Stimulated activated CD4-positive, alpha-beta T cell treated with anti-CD3 and anti-CD28 coated beads, TNF-alpha, amount 100 ng/mL, for 24 hours (primary cell): ENCODE measurements at regions not wholly inside any gene's neighbourhood (a gene's known extent, or its start where the extent isn't known, plus 50 kb on each side); places are given as distances from the start of the nearest gene placed in this dataset.

Experiments
- DNase-seq, 3 experiments: peaks; one replicate each; pipeline ENCODE4 v3.0.0-alpha.2; 2020; ENCODE audit warnings: low read depth in 3 of 3

DNA sequence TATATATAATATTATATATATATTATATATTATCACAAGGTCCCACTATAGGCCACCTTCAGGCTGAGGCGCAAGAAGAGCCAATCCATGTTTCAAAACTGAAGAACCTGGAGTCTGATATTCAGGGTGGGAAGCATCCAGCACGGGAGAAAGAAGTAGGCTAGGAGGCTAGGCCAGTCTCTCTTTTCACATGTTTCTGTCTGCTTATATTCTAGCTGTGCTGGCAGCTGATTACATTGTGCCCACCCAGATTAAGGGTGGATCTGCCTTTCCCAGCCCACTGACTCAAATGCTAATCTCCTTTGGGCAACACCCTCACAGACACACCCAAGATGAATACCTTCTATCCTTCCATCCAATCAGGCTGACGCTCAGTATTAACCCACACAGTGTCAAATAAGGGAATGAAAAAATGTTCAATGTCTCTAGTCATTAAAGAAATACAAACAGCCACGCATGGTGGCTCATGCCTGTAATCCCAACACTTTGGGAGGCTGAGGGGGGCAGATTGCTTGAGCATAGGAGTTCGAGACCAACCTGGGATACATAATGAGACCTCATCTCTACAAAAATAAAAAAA, 135.4 kb upstream of the PCBD1 start:
- no peak for DNase-seq

GRCh38 chr10:71024490-71024889, 136.1 kb upstream of the PCBD1 start:
- DNase-seq: no peak

DNA sequence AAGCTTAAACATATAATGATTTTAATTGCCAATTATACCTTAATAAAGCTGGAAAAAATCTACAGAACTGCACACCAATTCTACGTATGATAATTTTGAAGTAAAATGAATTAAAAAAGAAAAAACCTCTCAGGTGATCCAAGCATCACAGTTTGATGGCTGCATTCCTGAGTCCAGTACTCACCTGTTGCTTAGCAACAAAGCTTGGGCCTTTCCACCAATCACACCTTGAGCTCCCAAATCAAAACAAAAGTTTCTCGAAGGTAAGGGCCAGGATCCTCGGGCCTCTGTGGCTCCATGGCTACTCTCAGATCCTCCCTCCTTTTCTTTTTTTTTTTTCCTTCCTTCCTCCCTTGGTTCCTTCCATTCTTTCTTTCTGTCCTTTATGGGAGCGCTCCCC, 137.2 kb upstream of the PCBD1 start:
- no peak for DNase-seq

DNA sequence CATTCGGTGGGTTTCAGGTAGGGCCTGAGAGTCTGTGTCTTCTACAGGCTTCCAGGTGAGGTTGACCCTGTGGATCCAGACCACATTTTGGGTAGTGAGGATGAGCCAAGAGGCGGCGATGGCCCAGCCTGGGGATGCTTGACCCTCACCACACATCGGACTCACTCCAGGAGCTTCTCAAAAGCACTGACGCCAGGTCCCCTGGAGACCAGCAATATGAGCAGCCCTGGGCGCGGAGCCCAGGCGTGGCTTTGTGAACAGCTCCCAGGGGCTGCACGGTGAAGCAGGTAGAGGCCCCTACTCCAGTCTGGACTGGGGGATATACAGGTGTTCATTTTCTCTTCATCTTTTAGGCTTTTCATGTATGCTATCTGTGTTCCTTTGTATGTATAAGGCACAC, 139.7 kb upstream of the PCBD1 start:
- no peak for DNase-seq

DNA sequence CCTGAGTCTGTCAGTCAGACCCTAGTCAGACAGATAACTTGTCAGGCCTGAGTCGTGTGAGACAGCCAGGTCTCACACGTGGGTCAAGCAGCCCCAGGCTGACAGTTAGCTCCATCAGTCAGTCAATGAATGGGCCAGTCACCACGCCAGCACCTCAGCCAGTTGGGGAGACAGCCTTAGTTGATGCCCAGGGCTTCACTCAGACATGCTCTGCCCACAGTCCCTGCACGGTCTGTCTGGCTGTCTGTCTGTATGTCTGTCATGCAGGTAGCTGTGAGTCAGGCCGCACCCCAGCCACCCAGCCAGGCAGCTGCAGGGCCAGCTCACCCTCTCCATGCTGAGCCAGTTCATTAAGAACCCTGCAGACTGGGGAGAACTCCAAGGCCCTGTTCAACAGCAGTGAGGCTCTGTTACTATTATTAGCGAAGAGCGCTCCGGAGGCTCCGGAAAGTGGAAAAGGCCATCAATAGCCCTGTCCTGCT, 141.1 kb upstream of the PCBD1 start:
- DNase-seq: no peak

GRCh38 chr10:71029907-71030306, 141.5 kb upstream of the PCBD1 start:
- DNase-seq: no peak

- no peak for DNase-seq
Measured at GRCh38 chr10:71031026-71031425, 142.7 kb upstream of the PCBD1 start.

DNA sequence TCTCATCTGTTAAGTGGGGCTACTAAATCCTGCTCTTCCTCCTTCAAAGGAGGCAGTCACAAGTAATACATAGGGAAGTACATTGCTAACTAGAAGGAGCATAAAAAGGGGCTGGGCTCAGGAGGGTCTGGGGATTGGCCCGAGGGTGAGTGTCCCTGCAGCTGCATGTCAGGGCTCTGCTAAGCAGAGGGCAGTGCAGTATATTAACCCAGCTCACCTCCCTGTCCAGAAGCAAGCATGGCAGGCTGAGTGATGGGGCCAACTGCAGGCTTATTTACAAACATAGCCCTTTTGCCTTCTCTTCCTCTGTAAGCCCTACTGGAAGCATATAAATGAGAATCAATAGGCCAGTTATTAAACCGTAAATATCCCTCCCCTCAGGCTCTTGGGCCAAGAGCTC, 143.2 kb upstream of the PCBD1 start:
- DNase-seq: no peak

GRCh38 chr10:71032887-71033286, 144.5 kb upstream of the PCBD1 start:
- DNase-seq: no peak

DNA sequence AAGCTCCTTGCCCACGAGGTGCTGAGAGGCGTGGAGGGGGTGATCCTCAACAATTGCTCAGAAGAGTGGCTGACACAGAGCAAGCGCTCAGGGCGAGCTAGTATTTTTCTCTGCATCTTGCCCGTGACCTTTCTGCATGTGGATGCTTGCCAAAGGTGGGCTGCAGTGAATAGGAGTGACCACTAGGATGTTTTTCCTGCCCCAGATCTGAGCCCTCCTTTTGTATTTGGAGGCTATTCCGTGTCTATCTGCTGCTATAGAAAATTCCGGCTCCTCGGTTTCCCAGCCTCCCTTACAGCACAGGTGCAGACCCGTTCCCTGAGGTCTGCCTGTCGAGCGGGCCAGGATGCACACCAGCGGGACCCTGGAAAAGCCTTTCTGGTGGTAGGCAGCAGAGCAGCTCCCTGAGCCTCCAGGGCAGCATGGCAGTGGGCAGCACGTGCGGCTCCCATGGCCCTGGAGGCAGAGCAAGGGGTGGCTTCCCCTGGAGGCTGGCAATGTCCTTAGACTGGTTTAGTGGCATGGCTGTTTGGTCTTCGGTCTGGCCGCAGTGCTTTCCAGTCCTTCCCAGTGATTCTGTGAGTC, 145.1 kb upstream of the PCBD1 start:
- DNase-seq: no peak

DNA sequence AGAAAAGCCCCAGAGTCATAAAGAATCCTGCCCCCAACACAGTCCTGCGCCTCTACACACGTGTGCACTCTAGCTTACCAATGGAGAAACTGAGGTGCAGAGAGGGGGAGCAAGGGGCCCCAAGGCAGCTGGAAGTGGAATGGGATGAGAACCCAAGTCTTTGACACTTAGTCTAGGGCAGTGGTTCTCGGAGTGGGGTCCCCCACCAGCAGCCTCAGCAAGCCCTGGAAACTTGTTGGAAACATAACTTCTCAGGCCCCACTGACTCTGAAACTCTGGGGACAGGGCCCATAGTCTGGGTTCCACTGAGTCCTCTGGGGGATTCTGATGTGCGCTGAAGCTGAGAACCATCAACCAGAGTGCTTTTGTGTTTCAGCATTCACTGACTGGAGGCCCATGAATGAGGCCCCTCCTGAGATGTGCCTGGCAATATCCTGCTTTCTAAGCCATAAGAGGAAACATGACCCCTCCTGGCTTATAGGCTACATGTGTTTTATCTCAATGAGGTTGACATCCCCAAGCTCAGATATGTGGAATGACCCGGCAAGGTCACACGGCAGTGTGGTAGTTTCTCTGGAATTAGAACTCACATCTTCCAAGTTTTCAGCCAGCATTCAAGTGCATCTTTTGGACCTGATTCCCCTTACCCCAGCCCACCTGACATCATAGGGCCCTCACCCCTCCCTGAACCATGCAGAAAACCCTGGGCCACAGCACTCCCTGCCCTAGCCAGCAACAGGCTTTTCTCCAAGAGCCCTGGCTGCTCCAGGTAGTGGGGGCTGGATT, 147.3 kb upstream of the PCBD1 start:
- DNase-seq: no peak

- no peak for DNase-seq
Measured at GRCh38 chr10:71036297-71036966, 148.1 kb upstream of the PCBD1 start.

- DNase-seq: no peak
Measured at GRCh38 chr10:71038091-71038633, 149.8 kb upstream of the PCBD1 start.

DNA sequence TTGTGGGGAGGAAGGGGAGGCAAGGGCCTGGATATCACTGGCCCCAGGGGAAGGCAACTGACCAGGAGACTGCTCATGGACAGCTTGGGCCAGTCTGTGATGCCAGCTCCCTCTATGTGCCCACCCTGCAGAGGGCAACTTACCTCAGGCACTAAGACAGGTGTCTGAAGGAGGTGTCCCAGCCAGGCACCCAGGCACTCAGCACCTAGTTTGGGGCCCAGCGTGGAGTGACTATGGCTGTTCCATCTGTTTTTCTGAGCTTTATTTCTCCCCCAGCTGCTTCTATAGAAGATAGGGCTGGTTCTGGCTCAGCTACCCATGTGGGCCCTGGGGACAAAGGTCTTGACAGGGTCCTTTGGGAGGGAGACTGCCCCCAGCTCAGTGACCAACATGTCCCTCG, 150.6 kb upstream of the PCBD1 start:
- no peak for DNase-seq

DNA sequence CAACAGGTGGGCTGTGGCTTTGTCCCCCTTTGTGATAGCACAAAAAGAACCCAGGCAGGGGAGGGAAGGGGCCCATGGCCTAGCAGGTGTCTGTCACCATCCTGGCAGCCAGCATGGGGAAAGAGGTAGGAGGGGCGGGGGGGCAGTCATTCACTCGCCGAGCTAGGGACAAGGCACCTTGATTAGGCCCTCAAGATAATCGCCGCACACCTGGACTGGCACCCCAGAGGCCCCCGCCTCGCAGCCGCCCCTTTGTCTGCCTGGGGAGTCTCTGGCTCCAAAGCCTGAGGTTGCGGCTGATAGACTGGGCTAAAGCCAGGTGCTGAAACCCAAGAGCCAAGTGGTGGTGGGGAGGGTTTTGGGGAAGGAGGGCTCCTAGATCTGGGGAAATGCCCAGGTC, 151.2 kb upstream of the PCBD1 start:
- DNase-seq: no peak

GRCh38 chr10:71040343-71040742, 152.0 kb upstream of the PCBD1 start:
- DNase-seq: no peak

DNA sequence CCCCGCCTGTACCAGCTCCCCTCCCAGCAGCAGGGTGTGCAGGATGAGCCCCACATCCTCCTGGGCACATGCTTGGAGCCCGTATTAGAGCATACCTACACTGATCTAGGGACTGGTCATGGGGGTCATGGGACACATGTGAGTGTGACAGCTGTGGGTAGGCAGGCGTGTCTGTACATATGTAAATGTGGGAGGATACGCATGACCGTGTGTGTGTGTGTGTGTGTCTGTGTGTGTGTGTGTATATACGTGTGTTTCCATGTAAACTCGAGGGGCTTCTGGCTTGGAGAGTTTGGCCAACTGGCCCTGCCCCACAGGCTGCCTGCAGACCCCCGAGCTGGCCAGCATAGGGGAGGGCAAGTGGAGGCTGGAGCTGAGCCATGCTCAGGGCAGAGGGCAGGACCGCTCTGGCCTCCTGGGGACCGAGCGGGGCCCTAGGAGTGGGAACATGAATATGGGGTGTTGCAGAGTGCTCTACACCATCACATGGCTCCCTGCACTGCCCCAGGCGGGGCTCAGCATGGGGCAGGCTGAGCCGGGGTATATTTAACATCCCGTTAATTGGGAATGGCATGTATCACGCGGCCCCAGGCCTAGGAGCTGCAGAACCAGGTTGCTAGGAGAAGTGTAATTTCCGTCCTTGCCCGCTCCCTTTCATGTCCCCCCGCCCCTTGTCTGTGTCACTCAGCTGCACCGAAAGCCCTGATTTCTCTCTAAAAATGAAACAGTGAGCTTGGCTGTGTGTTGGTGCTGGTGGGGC, 152.7 kb upstream of the PCBD1 start:
- no peak for DNase-seq

GRCh38 chr10:71042216-71042615, 153.9 kb upstream of the PCBD1 start:
- DNase-seq: no peak

DNA sequence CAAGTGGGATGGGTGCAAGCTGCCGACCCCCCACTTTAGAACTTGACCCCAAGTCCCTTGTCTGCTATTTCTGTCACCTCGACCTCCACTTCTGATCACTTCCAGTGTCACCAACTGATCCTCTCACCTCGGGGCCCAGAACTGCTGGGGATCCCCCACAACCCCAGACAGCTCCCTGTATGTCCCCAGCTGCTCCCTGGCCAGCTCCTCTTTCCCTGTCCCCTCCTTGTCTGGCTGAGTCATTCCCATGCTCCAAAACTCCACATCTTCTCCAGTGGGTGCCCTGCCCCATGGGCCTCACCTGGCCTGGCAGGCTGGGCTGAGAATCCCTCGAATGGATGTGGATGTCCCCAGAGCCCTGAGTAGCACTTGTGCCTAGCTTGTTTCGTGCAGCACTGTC, 154.3 kb upstream of the PCBD1 start:
- DNase-seq: no peak

DNA sequence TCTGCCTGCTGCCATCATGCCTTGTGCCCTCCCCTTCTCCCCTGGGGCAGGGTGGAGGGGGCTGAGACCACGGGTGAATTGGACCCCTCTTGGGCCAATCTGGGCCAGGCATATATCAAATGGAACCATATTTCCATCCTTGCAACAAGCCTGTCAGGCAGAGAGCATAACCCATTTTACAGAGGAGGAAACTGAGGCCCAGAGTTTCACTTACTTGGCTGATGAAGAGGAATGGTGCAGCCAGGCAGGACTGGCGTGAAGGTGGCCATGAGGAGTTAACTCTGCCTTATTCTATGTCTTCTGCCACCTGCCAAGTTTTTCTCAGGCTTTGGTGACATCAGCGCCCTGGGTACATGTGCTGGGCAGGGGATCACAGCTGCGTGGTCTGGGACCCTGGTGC, 155.5 kb upstream of the PCBD1 start:
- no peak for DNase-seq

DNA sequence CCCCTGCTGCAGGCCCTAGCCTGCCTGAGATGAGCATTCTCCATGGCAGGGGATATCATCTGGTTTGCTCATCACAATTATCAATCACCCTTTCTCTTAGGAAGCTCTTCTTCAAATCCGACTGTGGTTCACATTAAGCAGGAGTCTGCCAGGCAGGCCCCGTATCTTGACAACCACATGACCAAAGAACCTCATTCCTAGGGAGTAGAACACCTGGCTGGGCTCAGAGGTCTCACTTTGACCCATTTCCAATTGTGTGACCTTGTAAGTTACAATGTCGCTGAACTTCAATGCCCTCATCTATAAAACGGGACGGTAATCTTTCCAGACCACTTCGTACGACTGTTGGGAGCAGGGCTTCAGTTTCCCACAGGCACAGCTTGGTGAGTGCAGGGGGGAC, 156.4 kb upstream of the PCBD1 start:
- no peak for DNase-seq
